Calu3 (cell line): ENCODE measurements at regions not wholly inside any gene's neighbourhood (a gene's known extent, or its start where the extent isn't known, plus 50 kb on each side); places are given as distances from the start of the nearest gene placed in this dataset.

Experiments
- BruUV-seq: library from RNA; stranded (reverse); fragments of 400-500 nt; replicated peaks from 2 replicates; lab custom pipeline; 2021; lab: Mats Ljungman, UMichigan
- CTCF ChIA-PET: fragments of 300-600 bp; sonication (Branson Sonifier 250); formaldehyde crosslinking; loops from one replicate; lab custom pipeline; 2022; ENCODE audit warnings: antibody characterized with exemption; lab: Charles Lee
- DNase-seq: peaks from one replicate; pipeline ENCODE4 v3.0.0; 2022
- H3K27ac Mint-ChIP-seq: one replicate; pipeline ENCODE4 v1.8.0; 2022; ENCODE audit warnings: mixed read lengths; ENCODE audit not compliant: unreplicated experiment
- H3K27me3 Mint-ChIP-seq: one replicate; pipeline ENCODE4 v1.8.0; 2022; ENCODE audit warnings: mixed read lengths; ENCODE audit not compliant: unreplicated experiment
- H3K36me3 Mint-ChIP-seq: one replicate; pipeline ENCODE4 v1.8.0; 2022; ENCODE audit warnings: mild to moderate bottlenecking, moderate library complexity, mixed read lengths; ENCODE audit not compliant: insufficient read depth, unreplicated experiment
- H3K4me1 Mint-ChIP-seq: one replicate; pipeline ENCODE4 v1.8.0; 2022; ENCODE audit warnings: mild to moderate bottlenecking, low read depth, mixed read lengths; ENCODE audit not compliant: unreplicated experiment
- H3K4me3 Mint-ChIP-seq: one replicate; pipeline ENCODE4 v1.8.0; 2022; ENCODE audit warnings: mild to moderate bottlenecking, low read depth, moderate library complexity, mixed read lengths; ENCODE audit not compliant: unreplicated experiment
- H3K9me3 Mint-ChIP-seq: one replicate; pipeline ENCODE4 v1.8.0; 2022; ENCODE audit warnings: low read depth, mixed read lengths; ENCODE audit not compliant: unreplicated experiment
- intact Hi-C: fragments of 100-400 bp; cut with micrococcal nuclease; formaldehyde crosslinking; loops from one replicate; pipeline ENCODE4 v1.10.0; 2022; ENCODE audit not compliant: unreplicated experiment
- TF ChIP-seq, protein P1 (sequence below): fragments of 200-600 bp; IDR thresholded peaks from one replicate; pipeline ENCODE4 v1.8.0; 2022; ENCODE audit warnings: antibody characterized with exemption; ENCODE audit not compliant: unreplicated experiment

DNA sequence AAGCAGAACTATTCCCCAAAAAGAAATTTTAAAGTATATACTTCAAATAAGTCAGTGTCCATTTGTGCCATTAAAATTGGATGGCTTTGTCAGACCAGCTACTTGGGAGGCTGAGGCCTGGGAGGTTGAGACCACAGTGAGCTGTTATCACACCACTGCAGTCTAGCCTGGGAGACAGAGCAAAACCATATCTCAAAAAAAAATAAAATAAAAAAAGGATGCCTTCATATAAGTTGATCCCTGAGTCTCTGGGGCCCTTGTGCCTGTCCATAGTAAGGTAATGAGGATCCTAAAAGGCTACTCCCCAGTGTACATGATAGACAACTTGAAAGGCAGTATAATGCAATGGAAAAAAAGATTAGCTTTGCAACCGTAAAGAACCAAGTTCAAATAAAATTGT, 81.2 kb upstream of the BARHL2 start:
- intact Hi-C loops, result loop anchor here (10.0 kb wide), 1 partner anchor 184 kb away; no protein-coding TSS in a partner anchor
- Mint-ChIP-seq H3K4me3 (no peak overlapping the region), H3K9me3 (no peaks in the 10 kb centered on the region), H3K4me1 (no peaks in the 10 kb centered on the region), H3K27me3 (peaks cover 81% of the 10 kb centered on the region), H3K36me3 (no peaks in the 10 kb centered on the region), H3K27ac (no peak overlapping the region)
- no peak for DNase-seq
- CTCF ChIA-PET, result interaction anchor here (0.7 kb wide), 2 partner anchors 20 to 47 kb away, joined by 3 read pairs; no protein-coding TSS in a partner anchor
- TF ChIP-seq, protein P1, sequence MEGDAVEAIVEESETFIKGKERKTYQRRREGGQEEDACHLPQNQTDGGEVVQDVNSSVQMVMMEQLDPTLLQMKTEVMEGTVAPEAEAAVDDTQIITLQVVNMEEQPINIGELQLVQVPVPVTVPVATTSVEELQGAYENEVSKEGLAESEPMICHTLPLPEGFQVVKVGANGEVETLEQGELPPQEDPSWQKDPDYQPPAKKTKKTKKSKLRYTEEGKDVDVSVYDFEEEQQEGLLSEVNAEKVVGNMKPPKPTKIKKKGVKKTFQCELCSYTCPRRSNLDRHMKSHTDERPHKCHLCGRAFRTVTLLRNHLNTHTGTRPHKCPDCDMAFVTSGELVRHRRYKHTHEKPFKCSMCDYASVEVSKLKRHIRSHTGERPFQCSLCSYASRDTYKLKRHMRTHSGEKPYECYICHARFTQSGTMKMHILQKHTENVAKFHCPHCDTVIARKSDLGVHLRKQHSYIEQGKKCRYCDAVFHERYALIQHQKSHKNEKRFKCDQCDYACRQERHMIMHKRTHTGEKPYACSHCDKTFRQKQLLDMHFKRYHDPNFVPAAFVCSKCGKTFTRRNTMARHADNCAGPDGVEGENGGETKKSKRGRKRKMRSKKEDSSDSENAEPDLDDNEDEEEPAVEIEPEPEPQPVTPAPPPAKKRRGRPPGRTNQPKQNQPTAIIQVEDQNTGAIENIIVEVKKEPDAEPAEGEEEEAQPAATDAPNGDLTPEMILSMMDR, result no peak
- BruUV-seq, result no TSS peak

DNA sequence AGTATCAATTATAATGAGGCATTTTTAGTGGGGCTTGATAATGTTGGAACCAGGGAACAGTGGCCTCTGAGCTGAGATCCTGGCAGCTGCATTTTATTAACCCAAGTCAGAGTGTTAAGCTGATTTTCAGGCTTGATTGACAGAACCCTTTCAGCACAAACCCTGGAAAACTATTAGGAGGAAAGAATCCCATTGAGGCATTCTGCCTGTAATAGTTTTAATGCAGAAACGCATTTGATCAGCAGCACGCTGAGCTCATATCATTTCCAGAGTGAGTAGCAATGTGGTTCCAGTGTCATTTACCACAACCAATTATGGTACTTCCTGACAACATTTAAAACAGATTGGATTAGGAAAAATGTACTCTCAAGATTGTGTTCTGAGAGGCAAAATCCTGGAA, 78.3 kb upstream of the BARHL2 start:
- CTCF ChIA-PET, result interaction anchor here (0.7 kb wide), 1 partner anchor 1298 kb away, joined by 3 read pairs; no protein-coding TSS in a partner anchor
- Mint-ChIP-seq H3K36me3 (no peaks in the 10 kb centered on the region), H3K4me3 (no peak overlapping the region), H3K9me3 (no peaks in the 10 kb centered on the region), H3K27ac (no peak overlapping the region), H3K4me1 (no peaks in the 10 kb centered on the region), H3K27me3 (peaks cover 81% of the 10 kb centered on the region)
- DNase-seq, result no peak
- TF ChIP-seq, protein P1, result no peak
- no TSS peak for BruUV-seq
- intact Hi-C loops, result loop anchor here (10.0 kb wide), 1 partner anchor 181 kb away; no protein-coding TSS in a partner anchor

DNA sequence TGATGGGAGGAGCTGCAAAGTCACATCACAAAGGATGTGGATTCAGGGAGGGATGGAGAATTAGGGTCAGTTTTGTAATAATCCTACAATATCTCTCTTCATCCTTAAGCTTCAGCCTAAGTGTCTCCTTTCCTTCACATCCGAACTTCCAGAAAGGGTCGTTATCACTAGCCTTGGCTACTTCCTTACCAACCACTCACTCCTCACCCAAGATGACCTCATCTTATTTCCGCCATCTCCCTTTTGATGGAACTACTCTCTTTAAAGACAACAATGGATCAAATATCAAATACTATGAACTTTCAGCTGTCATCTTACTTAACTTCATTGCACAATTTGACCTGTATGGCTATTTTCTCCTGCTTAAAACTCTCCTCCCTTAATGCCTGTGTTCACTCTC, 69.6 kb upstream of the BARHL2 start:
- DNase-seq, result no peak
- Mint-ChIP-seq H3K27me3 (peaks cover 17% of the 10 kb centered on the region), H3K4me3 (no peak overlapping the region), H3K36me3 (no peaks in the 10 kb centered on the region), H3K27ac (no peak overlapping the region), H3K9me3 (peaks cover 3% of the 10 kb centered on the region), H3K4me1 (no peaks in the 10 kb centered on the region)
- intact Hi-C loops, result no loop called here
- CTCF ChIA-PET, result interaction anchor here (0.7 kb wide), 1 partner anchor 178 kb away, joined by 3 read pairs; no protein-coding TSS in a partner anchor
- TF ChIP-seq, protein P1, result no peak
- no TSS peak for BruUV-seq

DNA sequence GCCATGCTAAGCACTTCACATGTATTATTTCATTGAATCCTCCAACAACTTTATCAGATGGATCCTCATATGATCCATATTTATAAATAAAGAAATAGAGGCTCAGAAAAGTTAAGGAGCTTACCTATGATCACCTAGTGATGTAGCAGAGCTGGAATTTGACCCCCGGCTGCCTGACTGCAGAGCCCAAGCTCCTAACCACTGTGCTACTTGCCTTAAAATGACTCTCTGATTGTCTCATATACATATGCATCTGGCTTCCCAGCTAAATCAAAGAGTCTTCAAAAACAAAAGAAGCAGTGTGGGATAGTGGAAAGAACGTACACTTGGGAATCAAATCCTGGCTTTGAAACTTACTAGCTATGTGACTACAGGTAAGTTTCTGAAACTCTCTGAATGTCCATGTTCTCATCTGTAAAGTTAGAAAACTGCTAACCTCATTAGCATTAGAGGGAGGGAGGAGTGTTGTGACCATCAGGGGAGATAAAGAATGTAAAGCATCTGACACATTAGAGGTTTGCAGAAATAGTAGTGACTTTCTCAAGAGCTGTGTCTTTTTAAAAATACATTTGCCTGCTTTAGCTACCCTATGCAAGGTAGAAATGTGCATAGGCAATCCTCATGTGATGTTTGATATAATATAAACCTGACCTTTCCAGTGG, 67.2 kb upstream of the BARHL2 start:
- no peak for DNase-seq
- no peak overlapping the region for H3K4me3 Mint-ChIP-seq
- no peak overlapping the region for H3K27ac Mint-ChIP-seq
- intact Hi-C loops, result no loop called here
- CTCF ChIA-PET, result interaction anchor here (0.6 kb wide), 1 partner anchor 228 kb away, joined by 3 read pairs; no protein-coding TSS in a partner anchor
- no peaks in the 10 kb centered on the region for H3K9me3 Mint-ChIP-seq
- peaks cover 17% of the 10 kb centered on the region for H3K27me3 Mint-ChIP-seq
- TF ChIP-seq, protein P1, result no peak
- no peaks in the 10 kb centered on the region for H3K36me3 Mint-ChIP-seq
- H3K4me1 Mint-ChIP-seq, result no peaks in the 10 kb centered on the region
- no TSS peak for BruUV-seq
